ENCODE measurements at regions not wholly inside any gene's neighbourhood (a gene's known extent, or its start where the extent isn't known, plus 50 kb on each side); places are given as distances from the start of the nearest gene placed in this dataset.

- no peak for ATAC-seq
- Histone ChIP-seq H4K20me1 (replicated peaks; ENCODE audit: insufficient read depth) (no peaks in the 10 kb centered on the region), H3F3A (replicated peaks; ENCODE audit: low read depth) (no peaks in the 10 kb centered on the region), H3K27me3 (ENCODE audit: insufficient read depth) (no peaks in the 10 kb centered on the region), H3K4me1 (ENCODE audit: insufficient read depth) (no peaks in the 10 kb centered on the region), H2AFZ (no peak overlapping the region), H3K36me3 (ENCODE audit: insufficient read depth) (no peaks in the 10 kb centered on the region), H3K79me2 (replicated peaks; ENCODE audit: insufficient read depth) (no peaks in the 10 kb centered on the region), H3K4me3 (no peak overlapping the region), H3K27ac (ENCODE audit: low read depth) (no peak overlapping the region), H3K9me2 (ENCODE audit: insufficient read depth) (no peaks in the 10 kb centered on the region), H3K4me2 (no peak overlapping the region)
- no peaks in the 10 kb centered on the region for H3K36me3 Mint-ChIP-seq (ENCODE audit: low read depth)
- H3K9me3 Mint-ChIP-seq: no peaks in the 10 kb centered on the region
- no peak overlapping the region for H3K27ac Mint-ChIP-seq
- H3K4me3 Mint-ChIP-seq: no peak overlapping the region
- no peaks in the 10 kb centered on the region for H3K27me3 Mint-ChIP-seq (ENCODE audit: insufficient read depth, low read depth, poor library complexity)
- no peak for TF ChIP-seq NANOG (IDR thresholded peaks at IDR 0.05; ENCODE audit: borderline replicate concordance)
- TF ChIP-seq REST (IDR thresholded peaks at IDR 0.05; ENCODE audit: unreplicated experiment): no peak
- TF ChIP-seq CTCF (conservative IDR thresholded peaks at IDR 0.05; ENCODE audit: low read depth in 2 of 2): no peak
- no peak for TF ChIP-seq ETS1 (IDR thresholded peaks at IDR 0.05)
- no peak for TF ChIP-seq STAT1 (IDR thresholded peaks at IDR 0.05; ENCODE audit: unreplicated experiment)
- H3K4me1 Mint-ChIP-seq: no peaks in the 10 kb centered on the region
- no peak for DNase-seq (ENCODE audit: low spot score)
These were observed 123.0 kb downstream of the GPR85 start for GRCh38 chr7:112963634-112964033.

- no peak overlapping the region for H3K4me3 Mint-ChIP-seq
These were observed 123.8 kb downstream of the GPR85 start for GRCh38 chr7:112962815-112963214.

More at GRCh38 chr7:112962815-112963214, 123.8 kb downstream of the GPR85 start:
- H3K4me3 ChIP-seq: no peak overlapping the region
- H3K36me3 ChIP-seq (ENCODE audit: insufficient read depth): no peaks in the 10 kb centered on the region
- H3F3A ChIP-seq (replicated peaks; ENCODE audit: low read depth): no peaks in the 10 kb centered on the region
- DNase-seq (ENCODE audit: low spot score) (no peak), ATAC-seq (no peak)
- H3K4me2 ChIP-seq: no peak overlapping the region
- Mint-ChIP-seq H3K27me3 (ENCODE audit: insufficient read depth, low read depth, poor library complexity) (no peaks in the 10 kb centered on the region), H3K36me3 (ENCODE audit: low read depth) (no peaks in the 10 kb centered on the region), H3K9me3 (no peaks in the 10 kb centered on the region), H3K27ac (no peak overlapping the region), H3K4me1 (no peaks in the 10 kb centered on the region)
- no peak overlapping the region for H2AFZ ChIP-seq
- no peaks in the 10 kb centered on the region for H3K27me3 ChIP-seq (ENCODE audit: insufficient read depth)
- H3K79me2 ChIP-seq (replicated peaks; ENCODE audit: insufficient read depth): no peaks in the 10 kb centered on the region
- H3K27ac ChIP-seq (ENCODE audit: low read depth): no peak overlapping the region
- no peaks in the 10 kb centered on the region for H3K9me2 ChIP-seq (ENCODE audit: insufficient read depth)
- H3K4me1 ChIP-seq (ENCODE audit: insufficient read depth): no peaks in the 10 kb centered on the region
- H4K20me1 ChIP-seq (replicated peaks; ENCODE audit: insufficient read depth): no peaks in the 10 kb centered on the region
- no peak for TF ChIP-seq CREB1 (CRISPR knock-in tag; IDR thresholded peaks at IDR 0.05; ENCODE audit: low read depth)

Measured in GM23338 (cell line).